GM12872 (cell line): ENCODE measurements at regions not wholly inside any gene's neighbourhood (a gene's known extent, or its start where the extent isn't known, plus 50 kb on each side); places are given as distances from the start of the nearest gene placed in this dataset.

Experiments
- CTCF ChIP-seq: IDR thresholded peaks from 3 replicates; pipeline ENCODE4 v1.5.1; 2011; ENCODE audit warnings: low read depth, mild to moderate bottlenecking, low read length, moderate library complexity; ENCODE audit not compliant: insufficient read depth

DNA sequence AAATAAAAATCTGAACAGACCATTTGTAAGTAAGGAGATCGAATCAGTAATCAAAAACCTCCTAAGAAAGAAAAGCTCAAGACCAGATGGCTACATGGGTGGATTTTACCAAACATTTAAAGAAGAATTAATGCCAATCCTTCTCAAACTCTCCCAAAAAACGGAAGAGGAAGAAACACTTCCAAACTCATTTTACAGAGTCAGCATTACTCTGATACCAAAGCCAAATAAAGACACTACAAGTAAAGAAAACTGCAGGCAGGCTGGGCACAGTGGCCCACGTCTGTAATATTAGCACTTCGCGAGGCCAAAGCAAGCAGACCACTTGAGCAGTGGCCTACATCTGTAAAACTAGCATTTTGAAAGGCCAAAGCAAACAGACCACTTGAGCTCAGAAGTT, 159.8 kb downstream of the DPY19L2 start:
- no peak for TF ChIP-seq CTCF

- no peak for TF ChIP-seq CTCF
Measured at GRCh38 chr12:63499567-63499966, 168.7 kb downstream of the DPY19L2 start.

DNA sequence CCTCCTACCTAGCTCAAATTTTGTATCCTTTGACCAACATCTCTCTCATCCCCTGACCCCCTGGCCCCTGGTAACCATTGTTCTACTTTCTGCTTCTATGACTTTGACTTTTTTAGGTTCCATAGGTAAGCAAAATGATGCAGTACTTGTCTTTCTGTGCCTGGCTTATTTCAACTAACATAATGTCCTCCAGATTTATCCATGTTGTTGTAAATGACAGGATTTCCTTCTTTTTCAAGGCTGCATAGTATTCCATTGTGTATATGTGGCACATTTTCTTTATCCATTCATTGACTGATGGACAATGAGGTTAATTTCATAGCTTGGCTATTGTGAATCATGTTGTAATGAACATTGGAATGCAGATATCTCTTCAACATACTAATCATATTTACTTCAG, 170.1 kb downstream of the DPY19L2 start:
- no peak for TF ChIP-seq CTCF

DNA sequence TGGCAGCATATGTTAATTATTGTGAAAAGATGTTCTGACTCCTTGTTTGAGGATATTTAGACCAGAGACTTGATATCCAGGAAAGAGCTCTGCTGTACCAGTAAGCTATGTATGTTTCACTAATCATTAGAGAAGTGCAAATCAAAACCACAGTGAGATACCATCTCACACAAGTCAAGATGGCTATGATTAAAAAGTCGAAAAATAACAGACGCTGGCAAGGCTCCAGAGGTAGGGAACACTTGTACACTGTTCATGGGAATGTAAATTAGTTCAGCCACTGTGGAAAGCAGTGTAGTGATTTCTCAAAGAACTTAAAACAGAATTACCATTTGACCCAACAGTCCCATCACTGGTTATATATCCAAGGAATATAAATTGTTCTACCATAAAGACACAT, 171.6 kb downstream of the DPY19L2 start:
- no peak for TF ChIP-seq CTCF

- no peak for TF ChIP-seq CTCF
Measured at GRCh38 chr12:63495974-63496373, 172.3 kb downstream of the DPY19L2 start.

- no peak for TF ChIP-seq CTCF
Measured at GRCh38 chr12:63480186-63480585, 188.1 kb downstream of the DPY19L2 start.

DNA sequence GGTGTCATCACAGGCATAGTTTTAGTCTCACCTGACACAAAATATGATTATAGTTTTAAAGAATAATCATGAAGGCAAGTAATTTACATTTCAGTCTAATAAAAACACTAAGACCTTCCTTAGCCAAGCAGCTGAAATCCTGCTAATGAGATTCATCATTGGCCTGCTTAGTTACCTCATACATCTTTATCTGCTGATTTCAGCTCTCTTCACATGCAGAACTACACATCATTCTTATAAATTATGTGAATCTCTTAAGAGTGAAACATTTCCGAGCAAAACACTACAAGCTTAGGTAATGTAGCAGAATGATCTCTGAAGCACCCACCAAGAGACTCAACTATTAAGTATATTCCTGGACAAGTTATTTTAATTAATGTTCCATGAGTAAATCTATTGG, 198.1 kb downstream of the DPY19L2 start:
- TF ChIP-seq CTCF = no peak

DNA sequence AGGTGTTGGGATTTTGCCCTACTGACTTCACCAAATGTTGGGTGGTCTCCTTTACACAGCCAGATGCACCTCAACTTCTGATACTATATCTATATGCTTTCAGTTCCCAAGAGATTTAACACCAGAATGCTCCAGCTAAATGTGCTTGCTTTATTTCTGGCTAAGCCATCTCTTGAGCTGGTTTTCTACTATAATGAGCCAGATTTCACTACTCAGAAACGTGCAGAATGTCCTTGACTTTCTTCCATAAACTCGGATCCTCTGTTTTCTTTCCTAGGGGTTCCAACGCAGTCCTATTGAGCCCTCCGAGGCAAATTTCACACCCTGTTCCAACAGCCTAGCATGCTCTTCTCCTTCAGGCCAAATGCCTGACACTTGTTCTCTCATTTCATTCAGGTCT, 200.3 kb downstream of the DPY19L2 start:
- TF ChIP-seq CTCF = no peak
